Endodermal cell (in vitro differentiated cells): ENCODE measurements at regions not wholly inside any gene's neighbourhood (a gene's known extent, or its start where the extent isn't known, plus 50 kb on each side); places are given as distances from the start of the nearest gene placed in this dataset.

Experiments used
- DNase-seq: peaks from one replicate; pipeline ENCODE4 v3.0.0-alpha.2; 2017
- H3K27ac ChIP-seq: 2 replicates; pipeline ENCODE4 v1.5.1; 2013; ENCODE audit warnings: mild to moderate bottlenecking, low read depth, low read length, moderate library complexity
- H3K27me3 ChIP-seq: 2 replicates; pipeline ENCODE4 v1.6.1; 2013; ENCODE audit warnings: mild to moderate bottlenecking, low read length, moderate library complexity; ENCODE audit not compliant: insufficient read depth, control insufficient read depth, poor library complexity, severe bottlenecking
- H3K36me3 ChIP-seq: 2 replicates; pipeline ENCODE4 v1.7.0; 2013; ENCODE audit warnings: mild to moderate bottlenecking, low read length, moderate library complexity; ENCODE audit not compliant: control insufficient read depth, insufficient read depth
- H3K4me1 ChIP-seq: one replicate; pipeline ENCODE4 v1.7.0; 2013; ENCODE audit warnings: low read length; ENCODE audit not compliant: control insufficient read depth, insufficient read depth
- H3K4me3 ChIP-seq: 2 replicates; pipeline ENCODE4 v1.5.1; 2013; ENCODE audit warnings: mild to moderate bottlenecking, low read length, moderate library complexity
- H3K9ac ChIP-seq: 2 replicates; pipeline ENCODE4 v1.6.1; 2013; ENCODE audit warnings: mild to moderate bottlenecking, low read length, moderate library complexity; ENCODE audit not compliant: poor library complexity, severe bottlenecking; ENCODE audit errors: extremely low read depth
- H3K9me3 ChIP-seq: 2 replicates; pipeline ENCODE4 v1.6.1; 2013; ENCODE audit warnings: mild to moderate bottlenecking, low read length, moderate library complexity; ENCODE audit not compliant: control insufficient read depth
- H3K27ac Mint-ChIP-seq: 2 replicates; pipeline ENCODE4 v1.8.0; 2020; ENCODE audit warnings: mixed read lengths
- H3K27me3 Mint-ChIP-seq: 2 replicates; pipeline ENCODE4 v1.8.0; 2021; ENCODE audit warnings: mild to moderate bottlenecking, mixed read lengths; ENCODE audit not compliant: insufficient read depth
- H3K36me3 Mint-ChIP-seq: 2 replicates; pipeline ENCODE4 v1.8.0; 2020; ENCODE audit warnings: low read depth, mixed read lengths
- H3K4me1 Mint-ChIP-seq: 2 replicates; pipeline ENCODE4 v1.8.0; 2020; ENCODE audit warnings: mixed read lengths
- H3K4me3 Mint-ChIP-seq: 2 replicates; pipeline ENCODE4 v1.8.0; 2020; ENCODE audit warnings: mild to moderate bottlenecking, moderate library complexity, mixed read lengths
- H3K9me3 Mint-ChIP-seq: 2 replicates; pipeline ENCODE4 v1.8.0; 2020; ENCODE audit warnings: mild to moderate bottlenecking, mixed read lengths
- WGBS, 2 experiments: methylation state at CpG; one replicate each; pipeline versions ENCODE4 v1.1.5 to v1.1.7; 2013; ENCODE audit warnings: missing lambda C conversion rate in 2 of 2, mixed read lengths in 1 of 2; ENCODE audit not compliant: insufficient coverage in 1 of 2, insufficient read length in 1 of 2; 5-methylcytosine and 5-hydroxymethylcytosine counted together
- TF ChIP-seq, protein P1 (sequence below): fragments of 200-600 bp; sonication (generic); conservative IDR thresholded peaks from 2 replicates; pipeline ENCODE4 v1.5.0; 2021; ENCODE audit warnings: antibody characterized with exemption, mild to moderate bottlenecking

DNA sequence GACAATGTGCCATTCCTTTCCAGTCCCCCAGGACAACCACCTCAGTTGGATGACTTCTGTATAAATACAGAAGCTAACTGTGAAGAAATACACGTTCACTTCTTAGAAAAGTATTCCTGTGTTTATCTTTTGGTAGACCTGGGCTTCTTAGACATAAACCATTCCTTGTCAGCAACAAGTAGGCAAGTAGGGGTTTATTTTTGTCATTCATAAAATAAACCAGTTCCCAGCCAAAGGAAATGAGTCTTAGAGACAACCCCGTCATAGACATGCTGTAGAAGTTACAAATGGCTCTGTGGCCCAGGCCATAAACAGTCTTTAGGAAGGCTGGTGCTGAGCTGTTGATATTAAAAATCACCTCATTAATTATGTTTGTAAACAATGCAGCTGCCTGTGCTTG, 243.2 kb downstream of the SPTSSA start:
- Histone ChIP-seq H3K9me3 (peaks cover 7% of the 10 kb centered on the region), H3K9ac (no peak overlapping the region), H3K36me3 (no peaks in the 10 kb centered on the region), H3K4me3 (no peak overlapping the region), H3K27ac (no peak overlapping the region), H3K27me3 (no peaks in the 10 kb centered on the region), H3K4me1 (peaks cover 10% of the 10 kb centered on the region)
- Mint-ChIP-seq H3K4me3 (no peak overlapping the region), H3K4me1 (peaks cover 16% of the 10 kb centered on the region), H3K27me3 (no peaks in the 10 kb centered on the region), H3K36me3 (no peaks in the 10 kb centered on the region), H3K9me3 (no peaks in the 10 kb centered on the region), H3K27ac (no peak overlapping the region)
- DNase-seq, result no peak
- TF ChIP-seq, protein P1, sequence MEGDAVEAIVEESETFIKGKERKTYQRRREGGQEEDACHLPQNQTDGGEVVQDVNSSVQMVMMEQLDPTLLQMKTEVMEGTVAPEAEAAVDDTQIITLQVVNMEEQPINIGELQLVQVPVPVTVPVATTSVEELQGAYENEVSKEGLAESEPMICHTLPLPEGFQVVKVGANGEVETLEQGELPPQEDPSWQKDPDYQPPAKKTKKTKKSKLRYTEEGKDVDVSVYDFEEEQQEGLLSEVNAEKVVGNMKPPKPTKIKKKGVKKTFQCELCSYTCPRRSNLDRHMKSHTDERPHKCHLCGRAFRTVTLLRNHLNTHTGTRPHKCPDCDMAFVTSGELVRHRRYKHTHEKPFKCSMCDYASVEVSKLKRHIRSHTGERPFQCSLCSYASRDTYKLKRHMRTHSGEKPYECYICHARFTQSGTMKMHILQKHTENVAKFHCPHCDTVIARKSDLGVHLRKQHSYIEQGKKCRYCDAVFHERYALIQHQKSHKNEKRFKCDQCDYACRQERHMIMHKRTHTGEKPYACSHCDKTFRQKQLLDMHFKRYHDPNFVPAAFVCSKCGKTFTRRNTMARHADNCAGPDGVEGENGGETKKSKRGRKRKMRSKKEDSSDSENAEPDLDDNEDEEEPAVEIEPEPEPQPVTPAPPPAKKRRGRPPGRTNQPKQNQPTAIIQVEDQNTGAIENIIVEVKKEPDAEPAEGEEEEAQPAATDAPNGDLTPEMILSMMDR, result no peak
- 94% methylated on average over 2 of the region's 2 CpGs; no CpG with 5 or more reads in 1 of the 2 experiments for WGBS, 2 experiments

DNA sequence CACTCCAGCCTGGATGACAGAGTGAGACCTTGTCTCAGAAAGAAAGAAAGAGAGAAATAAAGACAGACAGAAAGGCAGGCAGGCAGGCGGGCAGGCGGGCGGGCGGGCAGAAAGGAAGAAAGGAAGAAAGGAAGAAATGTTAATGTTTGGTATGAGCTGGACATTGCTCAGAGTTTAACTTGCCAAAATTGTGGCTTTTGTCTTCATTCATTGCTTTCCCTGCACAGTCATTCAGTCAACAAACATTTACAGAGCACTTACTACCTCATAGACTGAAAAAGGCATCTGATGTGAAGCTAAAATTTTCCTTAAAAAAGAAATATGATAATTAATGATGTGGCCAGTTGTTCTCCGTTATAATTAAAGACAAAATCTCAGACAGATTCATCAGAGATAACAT, 247.1 kb downstream of the SPTSSA start:
- TF ChIP-seq, protein P1, result no peak
- Mint-ChIP-seq H3K27me3 (peaks cover 2% of the 10 kb centered on the region), H3K27ac (no peak overlapping the region), H3K4me1 (no peaks in the 10 kb centered on the region), H3K9me3 (no peaks in the 10 kb centered on the region), H3K4me3 (no peak overlapping the region), H3K36me3 (no peaks in the 10 kb centered on the region)
- DNase-seq, result no peak
- H3K4me1 ChIP-seq, result no peaks in the 10 kb centered on the region
- peaks cover 7% of the 10 kb centered on the region for H3K9me3 ChIP-seq
- no peaks in the 10 kb centered on the region for H3K36me3 ChIP-seq
- no peak overlapping the region for H3K9ac ChIP-seq
- WGBS, 2 experiments, result 91 to 100% methylated on average over 1 to 2 of the region's 5 CpGs
- no peak overlapping the region for H3K4me3 ChIP-seq
- no peak overlapping the region for H3K27ac ChIP-seq
- no peaks in the 10 kb centered on the region for H3K27me3 ChIP-seq

DNA sequence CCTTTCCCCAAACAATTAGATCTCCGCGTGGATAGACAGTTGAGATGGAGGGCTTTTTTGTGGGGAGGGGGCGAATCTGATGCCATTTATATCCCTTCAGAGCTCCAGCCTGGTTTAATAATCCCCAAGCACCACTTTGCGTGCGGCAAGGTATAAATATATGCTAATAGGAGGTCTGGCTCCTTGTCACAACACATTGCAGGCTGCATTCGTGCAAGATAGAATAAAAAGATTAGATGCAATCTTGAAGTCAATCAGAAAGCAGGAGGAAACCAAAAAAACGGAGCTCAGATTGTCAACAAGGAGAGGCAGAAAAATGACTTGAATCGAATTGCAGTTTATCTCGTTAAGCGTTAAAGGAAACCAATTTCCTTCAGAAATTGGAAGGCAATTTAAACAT, 248.7 kb downstream of the SPTSSA start:
- H3K36me3 ChIP-seq, result no peaks in the 10 kb centered on the region
- no peaks in the 10 kb centered on the region for H3K9me3 Mint-ChIP-seq
- TF ChIP-seq, protein P1, result no peak
- no peaks in the 10 kb centered on the region for H3K27me3 ChIP-seq
- no peaks in the 10 kb centered on the region for H3K4me1 ChIP-seq
- H3K9me3 ChIP-seq, result peaks cover 7% of the 10 kb centered on the region
- no peak overlapping the region for H3K4me3 Mint-ChIP-seq
- WGBS, 2 experiments, result 89 to 96% methylated on average over 7 to 10 of the region's 10 CpGs
- H3K27ac Mint-ChIP-seq, result no peak overlapping the region
- H3K9ac ChIP-seq, result no peak overlapping the region
- H3K4me3 ChIP-seq, result no peak overlapping the region
- no peak for DNase-seq
- no peak overlapping the region for H3K27ac ChIP-seq
- peaks cover 8% of the 10 kb centered on the region for H3K27me3 Mint-ChIP-seq
- no peaks in the 10 kb centered on the region for H3K4me1 Mint-ChIP-seq
- no peaks in the 10 kb centered on the region for H3K36me3 Mint-ChIP-seq
